NB4 (cell line): ENCODE measurements at regions not wholly inside any gene's neighbourhood (a gene's known extent, or its start where the extent isn't known, plus 50 kb on each side); places are given as distances from the start of the nearest gene placed in this dataset.

Experiments used
- MAX ChIP-seq: IDR thresholded peaks from 2 replicates; pipeline ENCODE4 v1.6.1; 2011; ENCODE audit warnings: low read depth, low read length
- MYC ChIP-seq: IDR thresholded peaks from 2 replicates; pipeline ENCODE4 v1.6.1; 2011; ENCODE audit warnings: low read depth, low read length
- POLR2A ChIP-seq: IDR thresholded peaks from 2 replicates; pipeline ENCODE4 v1.6.1; 2011; ENCODE audit warnings: mild to moderate bottlenecking; ENCODE audit not compliant: insufficient read length; ENCODE audit errors: extremely low read depth
- TF ChIP-seq, protein P1 (sequence below): IDR thresholded peaks from one replicate; pipeline ENCODE4 v1.5.1; 2012; ENCODE audit warnings: low read depth, low read length

GRCh38 chr5:116923344-116923743 is 348.7 kb upstream of the SEMA6A start:
- TF ChIP-seq, protein P1, sequence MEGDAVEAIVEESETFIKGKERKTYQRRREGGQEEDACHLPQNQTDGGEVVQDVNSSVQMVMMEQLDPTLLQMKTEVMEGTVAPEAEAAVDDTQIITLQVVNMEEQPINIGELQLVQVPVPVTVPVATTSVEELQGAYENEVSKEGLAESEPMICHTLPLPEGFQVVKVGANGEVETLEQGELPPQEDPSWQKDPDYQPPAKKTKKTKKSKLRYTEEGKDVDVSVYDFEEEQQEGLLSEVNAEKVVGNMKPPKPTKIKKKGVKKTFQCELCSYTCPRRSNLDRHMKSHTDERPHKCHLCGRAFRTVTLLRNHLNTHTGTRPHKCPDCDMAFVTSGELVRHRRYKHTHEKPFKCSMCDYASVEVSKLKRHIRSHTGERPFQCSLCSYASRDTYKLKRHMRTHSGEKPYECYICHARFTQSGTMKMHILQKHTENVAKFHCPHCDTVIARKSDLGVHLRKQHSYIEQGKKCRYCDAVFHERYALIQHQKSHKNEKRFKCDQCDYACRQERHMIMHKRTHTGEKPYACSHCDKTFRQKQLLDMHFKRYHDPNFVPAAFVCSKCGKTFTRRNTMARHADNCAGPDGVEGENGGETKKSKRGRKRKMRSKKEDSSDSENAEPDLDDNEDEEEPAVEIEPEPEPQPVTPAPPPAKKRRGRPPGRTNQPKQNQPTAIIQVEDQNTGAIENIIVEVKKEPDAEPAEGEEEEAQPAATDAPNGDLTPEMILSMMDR = no peak
- no peak for TF ChIP-seq POLR2A
- no peak for TF ChIP-seq MAX
- TF ChIP-seq MYC = no peak
